HL-60 (cell line): ENCODE measurements at regions not wholly inside any gene's neighbourhood (a gene's known extent, or its start where the extent isn't known, plus 50 kb on each side); places are given as distances from the start of the nearest gene placed in this dataset.

Experiments used
- CTCF ChIP-seq: IDR thresholded peaks from one replicate; pipeline ENCODE4 v1.5.1; 2011; ENCODE audit warnings: low read length, control low read depth, inconsistent platforms; ENCODE audit not compliant: insufficient read depth
- GABPA ChIP-seq: IDR thresholded peaks from 2 replicates; pipeline ENCODE4 v1.6.1; 2012; ENCODE audit warnings: low read depth
- POLR2AphosphoS5 ChIP-seq: IDR thresholded peaks from 2 replicates; pipeline ENCODE4 v1.6.1; 2012; ENCODE audit warnings: low read depth
- REST ChIP-seq: IDR thresholded peaks from 2 replicates; pipeline ENCODE4 v1.6.1; 2012; ENCODE audit warnings: low read depth; ENCODE audit not compliant: insufficient replicate concordance

GRCh38 chr7:148495605-148496004, 95.0 kb upstream of the C7orf33 start:
- TF ChIP-seq GABPA, result no peak
- no peak for TF ChIP-seq CTCF
- TF ChIP-seq REST, result no peak
- no peak for TF ChIP-seq POLR2AphosphoS5
